WTC11 (cell line): ENCODE measurements at regions not wholly inside any gene's neighbourhood (a gene's known extent, or its start where the extent isn't known, plus 50 kb on each side); places are given as distances from the start of the nearest gene placed in this dataset.

Source experiments
- ATAC-seq: fragments of 200-7000 bp; cut with Tn5 transposase; 2 replicates; pipeline ENCODE4 v1.10.0; 2021; ENCODE audit warnings: mild to moderate bottlenecking, moderate library complexity
- CTCF ChIA-PET: fragments of 300-600 bp; sonication (Branson Sonifier 250); formaldehyde crosslinking; loops from one replicate; lab custom pipeline; 2021; ENCODE audit warnings: antibody characterized with exemption; lab: Charles Lee
- POLR2A ChIA-PET: fragments of 350-600 bp; sonication (Branson Sonifier 250); formaldehyde crosslinking; loops from one replicate; lab custom pipeline; 2021; ENCODE audit warnings: antibody characterized with exemption; lab: Charles Lee
- DNase-seq: peaks from one replicate; pipeline ENCODE4 v3.0.0; 2021; ENCODE audit warnings: low spot score
- H3K27ac Mint-ChIP-seq: 2 replicates; pipeline ENCODE4 v1.8.0; 2021; ENCODE audit warnings: mixed read lengths
- H3K27me3 Mint-ChIP-seq: 2 replicates; pipeline ENCODE4 v1.8.0; 2021; ENCODE audit warnings: low read depth, mild to moderate bottlenecking, moderate library complexity, mixed read lengths
- H3K36me3 Mint-ChIP-seq: 2 replicates; pipeline ENCODE4 v1.8.0; 2021; ENCODE audit warnings: mixed read lengths
- H3K4me1 Mint-ChIP-seq: 2 replicates; pipeline ENCODE4 v1.8.0; 2022; ENCODE audit warnings: mixed read lengths
- H3K4me3 Mint-ChIP-seq: 2 replicates; pipeline ENCODE4 v1.8.0; 2021; ENCODE audit warnings: mild to moderate bottlenecking, moderate library complexity, mixed read lengths
- H3K9me3 Mint-ChIP-seq: 2 replicates; pipeline ENCODE4 v1.8.0; 2021; ENCODE audit warnings: mixed read lengths
- ATF1 ChIP-seq: sonication (generic); formaldehyde crosslinking; IDR thresholded peaks from 2 replicates; pipeline ENCODE4 v1.8.1; 2023; ENCODE audit warnings: mild to moderate bottlenecking, moderate library complexity, missing genetic modification reagents
- CREM ChIP-seq: sonication (generic); formaldehyde crosslinking; IDR thresholded peaks from 2 replicates; pipeline ENCODE4 v1.8.1; 2022; ENCODE audit warnings: mild to moderate bottlenecking, missing genetic modification reagents, moderate library complexity
- FOXP1 ChIP-seq: sonication (generic); formaldehyde crosslinking; IDR thresholded peaks from 2 replicates; pipeline ENCODE4 v1.8.0; 2022; ENCODE audit warnings: missing genetic modification reagents, mild to moderate bottlenecking, moderate library complexity, borderline replicate concordance
- GABPB1 ChIP-seq: sonication (generic); formaldehyde crosslinking; IDR thresholded peaks from 2 replicates; pipeline ENCODE4 v1.8.1; 2023; ENCODE audit warnings: mild to moderate bottlenecking, missing genetic modification reagents
- IRF1 ChIP-seq: sonication (generic); formaldehyde crosslinking; IDR thresholded peaks from 2 replicates; pipeline ENCODE4 v1.8.0; 2023; ENCODE audit warnings: missing genetic modification reagents
- IRF2 ChIP-seq: sonication (generic); formaldehyde crosslinking; IDR thresholded peaks from 2 replicates; pipeline ENCODE4 v1.8.0; 2022; ENCODE audit warnings: low read depth, missing genetic modification reagents, borderline replicate concordance
- JAZF1 ChIP-seq: fragments of 250-450 bp; sonication (Bioruptor Pico); IDR thresholded peaks from 2 replicates; pipeline ENCODE4 v1.9.0; 2021; ENCODE audit warnings: moderate library complexity, mild to moderate bottlenecking, inconsistent platforms
- JUN ChIP-seq: sonication (generic); formaldehyde crosslinking; IDR thresholded peaks from 2 replicates; pipeline ENCODE4 v1.8.0; 2023; ENCODE audit warnings: mild to moderate bottlenecking, missing genetic modification reagents
- MAX ChIP-seq: sonication (generic); formaldehyde crosslinking; IDR thresholded peaks from 2 replicates; pipeline ENCODE4 v1.8.0; 2022; ENCODE audit warnings: mild to moderate bottlenecking, missing genetic modification reagents
- NR3C1 ChIP-seq: sonication (generic); formaldehyde crosslinking; conservative IDR thresholded peaks from 2 replicates; pipeline ENCODE4 v1.8.1; 2023; ENCODE audit warnings: low read depth, mild to moderate bottlenecking, missing genetic modification reagents
- PREB ChIP-seq: sonication (generic); formaldehyde crosslinking; IDR thresholded peaks from 2 replicates; pipeline ENCODE4 v1.8.1; 2022; ENCODE audit warnings: mild to moderate bottlenecking, missing genetic modification reagents, moderate library complexity, borderline replicate concordance
- PRRX2 ChIP-seq: fragments of 250-450 bp; sonication (Bioruptor Pico); IDR thresholded peaks from 2 replicates; pipeline ENCODE4 v1.8.0; 2021; ENCODE audit warnings: mild to moderate bottlenecking
- SMAD4 ChIP-seq: sonication (generic); formaldehyde crosslinking; IDR thresholded peaks from 2 replicates; pipeline ENCODE4 v1.8.0; 2022; ENCODE audit warnings: mild to moderate bottlenecking, missing genetic modification reagents
- SOX15 ChIP-seq: fragments of 250-450 bp; sonication (Bioruptor Pico); IDR thresholded peaks from 2 replicates; pipeline ENCODE4 v1.9.0; 2021; ENCODE audit warnings: mild to moderate bottlenecking
- TEAD1 ChIP-seq: sonication (generic); formaldehyde crosslinking; IDR thresholded peaks from 2 replicates; pipeline ENCODE4 v1.8.0; 2022; ENCODE audit warnings: mild to moderate bottlenecking, missing genetic modification reagents
- ZBTB21 ChIP-seq: sonication (generic); formaldehyde crosslinking; IDR thresholded peaks from 2 replicates; pipeline ENCODE4 v1.8.1; 2023; ENCODE audit warnings: mild to moderate bottlenecking, missing genetic modification reagents, borderline replicate concordance
- ZNF121 ChIP-seq: sonication (generic); formaldehyde crosslinking; IDR thresholded peaks from 2 replicates; pipeline ENCODE4 v1.8.0; 2023; ENCODE audit warnings: missing genetic modification reagents
- ZNF138 ChIP-seq: sonication (generic); formaldehyde crosslinking; conservative IDR thresholded peaks from 2 replicates; pipeline ENCODE4 v1.8.1; 2022; ENCODE audit warnings: mild to moderate bottlenecking, moderate library complexity, missing genetic modification reagents
- ZNF416 ChIP-seq: fragments of 250-450 bp; sonication (Bioruptor Pico); IDR thresholded peaks from 2 replicates; pipeline ENCODE4 v1.9.0; 2021; ENCODE audit warnings: mild to moderate bottlenecking, inconsistent platforms
- ZNF425 ChIP-seq: fragments of 250-450 bp; sonication (Bioruptor Pico); conservative IDR thresholded peaks from 2 replicates; pipeline ENCODE4 v1.9.0; 2021; ENCODE audit warnings: mild to moderate bottlenecking
- ZNF671 ChIP-seq: fragments of 250-450 bp; sonication (Bioruptor Pico); IDR thresholded peaks from 2 replicates; pipeline ENCODE4 v1.8.0; 2021; ENCODE audit warnings: mild to moderate bottlenecking
- ZSCAN18 ChIP-seq: fragments of 250-450 bp; sonication (Bioruptor Pico); IDR thresholded peaks from 2 replicates; pipeline ENCODE4 v2.1.2; 2022; ENCODE audit warnings: mild to moderate bottlenecking, moderate library complexity

- no peak for ATAC-seq
- Mint-ChIP-seq H3K4me3 (no peak overlapping the region), H3K27ac (no peak overlapping the region), H3K36me3 (no peaks in the 10 kb centered on the region), H3K9me3 (no peaks in the 10 kb centered on the region), H3K4me1 (peaks cover 7% of the 10 kb centered on the region), H3K27me3 (no peaks in the 10 kb centered on the region)
- POLR2A ChIA-PET = no interaction called here
- TF ChIP-seq NR3C1 (CRISPR knock-in tag) = no peak
- TF ChIP-seq ATF1 (CRISPR knock-in tag) = no peak
- no peak for TF ChIP-seq JUN (CRISPR knock-in tag)
- TF ChIP-seq IRF1 (CRISPR knock-in tag) = no peak
- TF ChIP-seq PRRX2 = no peak
- TF ChIP-seq SMAD4 (CRISPR knock-in tag) = no peak
- no peak for TF ChIP-seq MAX (CRISPR knock-in tag)
- TF ChIP-seq ZSCAN18 = no peak
- no peak for TF ChIP-seq CREM (CRISPR knock-in tag)
- no peak for TF ChIP-seq ZNF416
- no peak for TF ChIP-seq PREB (CRISPR knock-in tag)
- no peak for DNase-seq
- CTCF ChIA-PET = no interaction called here
Measured at GRCh38 chr3:159147813-159148212, 346.0 kb downstream of the MFSD1 start.

- no peaks in the 10 kb centered on the region for H3K27me3 Mint-ChIP-seq
- no peak for TF ChIP-seq ZNF425 (CRISPR knock-in tag)
- no peak for TF ChIP-seq GABPB1 (CRISPR knock-in tag)
- TF ChIP-seq TEAD1 (CRISPR knock-in tag) = no peak
- no peak for TF ChIP-seq ZNF121 (CRISPR knock-in tag)
- no peak for TF ChIP-seq ZNF138 (CRISPR knock-in tag)
- no peak for TF ChIP-seq IRF2 (CRISPR knock-in tag)
- no peak for TF ChIP-seq JUN (CRISPR knock-in tag)
- no peak for TF ChIP-seq NR3C1 (CRISPR knock-in tag)
- no peak for TF ChIP-seq SOX15
- H3K4me3 Mint-ChIP-seq = no peak overlapping the region
- ATAC-seq (no peak), DNase-seq (no peak)
- peaks cover 7% of the 10 kb centered on the region for H3K4me1 Mint-ChIP-seq
- no peaks in the 10 kb centered on the region for H3K36me3 Mint-ChIP-seq
- POLR2A ChIA-PET = no interaction called here
- no peaks in the 10 kb centered on the region for H3K9me3 Mint-ChIP-seq
- CTCF ChIA-PET = no interaction called here
- H3K27ac Mint-ChIP-seq = no peak overlapping the region
Measured at GRCh38 chr3:159148466-159148865, 346.6 kb downstream of the MFSD1 start.

GRCh38 chr3:159149131-159149530, 347.3 kb downstream of the MFSD1 start:
- CTCF ChIA-PET = no interaction called here
- H3K36me3 Mint-ChIP-seq = no peaks in the 10 kb centered on the region
- no peak for TF ChIP-seq FOXP1 (CRISPR knock-in tag)
- no peak for TF ChIP-seq MAX (CRISPR knock-in tag)
- no peak for TF ChIP-seq ZBTB21 (CRISPR knock-in tag)
- TF ChIP-seq JAZF1 = no peak
- TF ChIP-seq ZNF671 (CRISPR knock-in tag) = no peak
- no peak for TF ChIP-seq SMAD4 (CRISPR knock-in tag)
- TF ChIP-seq, all 79 proteins: peak for 0
- Mint-ChIP-seq H3K27ac (no peak overlapping the region), H3K4me3 (no peak overlapping the region), H3K27me3 (no peaks in the 10 kb centered on the region), H3K4me1 (peaks cover 7% of the 10 kb centered on the region), H3K9me3 (no peaks in the 10 kb centered on the region)
- DNase-seq = no peak
- no peak for ATAC-seq
- POLR2A ChIA-PET = no interaction called here
